Upper lobe of right lung (tissue), 1 donor: ENCODE measurements at regions not wholly inside any gene's neighbourhood (a gene's known extent, or its start where the extent isn't known, plus 50 kb on each side); places are given as distances from the start of the nearest gene placed in this dataset.

ENCODE experiments used
- ATAC-seq: fragments of 200-7000 bp; cut with Tn5 transposase; one replicate; pipeline ENCODE4 v1.9.1; 2020; ENCODE audit warnings: mild to moderate bottlenecking, moderate library complexity
- DNase-seq: peaks from one replicate; pipeline ENCODE4 v3.0.0-alpha.2; 2020
- H3K27ac ChIP-seq: fragments of 200-600 bp; one replicate; pipeline ENCODE4 v1.8.0; 2022
- H3K27me3 ChIP-seq: fragments of 200-600 bp; one replicate; pipeline ENCODE4 v1.8.0; 2022; ENCODE audit warnings: mild to moderate bottlenecking
- H3K36me3 ChIP-seq: fragments of 200-600 bp; one replicate; pipeline ENCODE4 v1.8.0; 2022
- H3K4me1 ChIP-seq: fragments of 200-600 bp; one replicate; pipeline ENCODE4 v1.8.0; 2022
- H3K4me3 ChIP-seq: fragments of 200-600 bp; one replicate; pipeline ENCODE4 v1.8.0; 2022; ENCODE audit warnings: mild to moderate bottlenecking
- H3K9me3 ChIP-seq: fragments of 200-600 bp; one replicate; pipeline ENCODE4 v1.8.0; 2022
- CTCF ChIP-seq: fragments of 200-600 bp; IDR thresholded peaks from one replicate; pipeline ENCODE4 v1.8.0; 2022; ENCODE audit warnings: antibody characterized with exemption
- intact Hi-C: fragments of 100-400 bp; cut with DNase I; formaldehyde crosslinking; loops from one replicate; pipeline ENCODE4 v1.11.0; 2022
- donor health status: DM: no; HTN: yes; CAD: no; lungs with severe emphysema.

DNA sequence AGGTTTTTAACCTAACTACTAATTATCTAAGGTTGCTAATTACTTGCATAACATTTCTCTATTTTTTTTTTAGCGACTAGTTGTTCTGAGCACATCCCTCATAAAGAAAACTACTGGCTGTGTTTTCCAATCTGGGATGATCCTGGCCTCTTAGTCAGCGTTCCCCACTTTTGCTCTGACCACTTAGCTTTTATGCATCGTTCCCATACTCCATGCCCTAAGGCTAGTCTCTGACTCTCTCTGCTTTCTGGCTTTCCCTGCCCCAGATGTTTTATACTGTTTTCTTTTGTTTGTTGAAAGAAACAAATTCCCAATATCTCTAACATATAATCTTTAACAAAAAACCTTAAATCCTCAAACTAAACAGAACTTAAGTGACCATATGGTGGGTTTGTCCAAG is 217.9 kb downstream of the SPATA31D1 start:
- no peaks in the 10 kb centered on the region for H3K9me3 ChIP-seq
- no peak overlapping the region for H3K4me3 ChIP-seq
- no peak overlapping the region for H3K27ac ChIP-seq
- no peaks in the 10 kb centered on the region for H3K27me3 ChIP-seq
- DNase-seq (no peak), ATAC-seq (no peak)
- no peak for TF ChIP-seq CTCF
- H3K4me1 ChIP-seq = no peaks in the 10 kb centered on the region
- intact Hi-C loops = no loop called here
- no peaks in the 10 kb centered on the region for H3K36me3 ChIP-seq

DNA sequence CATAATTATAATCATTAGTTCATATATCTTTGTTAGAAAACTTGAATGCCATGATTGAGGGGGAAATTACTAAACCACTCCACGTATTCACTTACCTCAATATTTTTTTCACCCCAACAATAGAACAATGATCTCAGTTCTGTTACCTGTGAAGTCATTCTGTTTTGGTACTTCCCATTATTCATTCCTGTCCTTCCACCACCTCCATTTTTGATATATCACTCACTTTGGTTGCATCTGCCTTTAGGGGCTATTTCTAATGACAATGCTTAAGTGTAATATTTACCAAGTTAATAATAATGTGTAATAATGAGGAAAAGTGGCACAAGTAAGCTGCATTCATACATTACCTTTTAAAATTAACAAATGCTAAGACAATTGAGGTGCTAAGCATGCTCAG is 218.4 kb downstream of the SPATA31D1 start:
- intact Hi-C loops = no loop called here
- no peaks in the 10 kb centered on the region for H3K36me3 ChIP-seq
- H3K27me3 ChIP-seq = no peaks in the 10 kb centered on the region
- ATAC-seq = no peak
- H3K9me3 ChIP-seq = no peaks in the 10 kb centered on the region
- no peak overlapping the region for H3K4me3 ChIP-seq
- no peak for DNase-seq
- H3K27ac ChIP-seq = no peak overlapping the region
- no peak for TF ChIP-seq CTCF
- H3K4me1 ChIP-seq = no peaks in the 10 kb centered on the region

DNA sequence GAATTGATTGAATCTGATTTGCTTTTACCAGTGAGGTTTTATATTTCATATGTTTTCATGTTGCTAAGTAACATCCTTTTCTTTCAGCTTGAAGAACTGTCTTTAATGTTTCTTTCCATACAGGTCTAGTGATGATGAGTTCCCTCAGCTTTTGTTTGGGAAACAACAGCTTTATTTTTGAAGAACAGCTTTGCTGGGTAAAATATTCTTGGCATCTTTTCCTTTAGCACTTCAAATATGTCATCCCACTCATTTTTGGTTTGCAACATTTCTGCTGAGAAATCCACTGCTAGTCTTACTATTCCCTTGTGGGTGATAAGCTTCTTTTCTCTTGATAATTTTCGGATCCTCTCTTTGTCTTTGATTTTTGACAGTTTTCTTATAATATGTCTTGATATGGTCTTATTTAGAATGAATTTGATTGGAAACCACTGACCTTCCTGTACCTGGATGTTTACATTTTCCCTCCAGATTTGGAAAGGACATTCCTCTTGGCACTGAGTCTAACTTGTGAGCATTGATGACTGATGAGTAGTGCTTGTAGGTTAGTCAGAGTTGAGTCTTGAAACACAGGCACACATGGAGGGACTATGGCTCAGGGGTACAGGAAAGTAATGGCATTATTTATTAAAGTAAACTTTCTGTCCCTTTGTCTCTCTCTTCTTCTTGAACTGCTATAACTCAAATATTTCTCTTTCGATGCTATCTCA is 220.3 kb downstream of the SPATA31D1 start:
- no peaks in the 10 kb centered on the region for H3K4me1 ChIP-seq
- intact Hi-C loops = no loop called here
- ATAC-seq = no peak

DNA sequence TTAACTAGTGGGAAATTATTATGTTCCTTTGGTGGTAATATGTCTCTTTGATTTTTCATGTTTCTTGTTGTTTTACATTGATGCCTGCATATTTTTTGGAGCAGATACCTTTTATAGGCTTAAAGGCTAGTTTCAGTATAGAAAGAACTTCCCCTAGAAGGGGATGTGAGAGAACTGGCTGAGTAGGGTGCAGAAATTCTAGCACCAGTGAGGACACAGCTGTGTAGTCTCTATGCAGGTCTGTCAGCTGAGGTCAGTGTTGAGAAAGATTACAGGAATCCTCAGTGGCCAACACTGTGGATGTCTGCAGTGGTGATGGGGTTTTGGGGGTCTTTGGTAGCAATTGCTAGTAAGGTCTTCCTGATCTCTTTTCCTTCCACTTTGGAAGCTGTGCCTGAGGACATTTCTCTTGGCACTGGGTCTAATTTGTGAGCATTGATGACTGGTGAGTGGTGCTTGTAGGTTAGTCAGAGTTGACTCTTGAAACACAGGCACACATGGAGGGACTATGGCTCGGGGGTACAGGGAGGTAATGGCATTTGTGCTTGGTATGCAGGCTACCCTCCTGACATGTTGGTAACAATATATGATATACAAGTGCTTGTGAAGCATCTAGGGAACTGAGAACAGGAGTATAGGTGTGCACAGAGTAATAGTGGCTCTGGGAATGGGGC is 221.4 kb downstream of the SPATA31D1 start:
- H3K4me1 ChIP-seq = no peaks in the 10 kb centered on the region
- TF ChIP-seq CTCF = no peak
- no peaks in the 10 kb centered on the region for H3K9me3 ChIP-seq
- DNase-seq (no peak), ATAC-seq (no peak)
- intact Hi-C loops = no loop called here
- no peaks in the 10 kb centered on the region for H3K27me3 ChIP-seq
- H3K27ac ChIP-seq = no peak overlapping the region
- H3K36me3 ChIP-seq = no peaks in the 10 kb centered on the region
- no peak overlapping the region for H3K4me3 ChIP-seq

More for the DNA sequence above, 220.3 kb downstream of the SPATA31D1 start:
- Histone ChIP-seq H3K4me3 (no peak overlapping the region), H3K27ac (no peak overlapping the region), H3K27me3 (no peaks in the 10 kb centered on the region), H3K9me3 (no peaks in the 10 kb centered on the region), H3K36me3 (no peaks in the 10 kb centered on the region)
- no peak for DNase-seq
- TF ChIP-seq CTCF = no peak

DNA sequence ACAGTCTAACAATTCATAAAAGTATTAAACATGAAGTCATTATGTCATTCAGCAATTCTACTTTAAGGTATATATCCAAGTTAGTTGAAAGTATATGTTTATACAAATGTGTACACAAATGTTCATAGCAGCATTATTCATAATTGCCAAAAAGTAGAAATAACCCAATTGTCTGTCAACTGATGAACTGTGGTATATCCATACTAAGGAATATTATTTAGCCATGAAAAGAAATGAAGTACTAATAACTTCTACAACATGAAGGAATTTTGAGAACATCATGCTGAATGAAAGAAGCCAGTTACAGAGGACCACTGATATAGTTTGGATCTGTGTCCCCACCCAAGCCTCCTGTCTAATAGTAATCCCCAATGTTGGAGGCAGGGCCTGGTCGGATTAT is 224.3 kb downstream of the SPATA31D1 start:
- Histone ChIP-seq H3K4me1 (no peaks in the 10 kb centered on the region), H3K4me3 (no peak overlapping the region), H3K36me3 (no peaks in the 10 kb centered on the region), H3K27ac (no peak overlapping the region), H3K9me3 (no peaks in the 10 kb centered on the region), H3K27me3 (no peaks in the 10 kb centered on the region)
- ATAC-seq (no peak), DNase-seq (no peak)
- intact Hi-C loops = no loop called here
- TF ChIP-seq CTCF = no peak
